K562 (cell line): ENCODE measurements at regions not wholly inside any gene's neighbourhood (a gene's known extent, or its start where the extent isn't known, plus 50 kb on each side); places are given as distances from the start of the nearest gene placed in this dataset.

Experiments used
- BRF1 ChIP-seq: IDR thresholded peaks from 3 replicates; pipeline ENCODE4 v1.6.1; 2011; ENCODE audit warnings: borderline replicate concordance, mild to moderate bottlenecking; ENCODE audit not compliant: insufficient read length; ENCODE audit errors: extremely low read depth
- CLOCK ChIP-seq: fragments of 250-450 bp; sonication (Bioruptor Pico); IDR thresholded peaks from 2 replicates; pipeline ENCODE4 v1.4.0; 2020; ENCODE audit warnings: mild to moderate bottlenecking, moderate library complexity, borderline replicate concordance
- ETV5 ChIP-seq: sonication (generic); formaldehyde crosslinking; IDR thresholded peaks from 2 replicates; pipeline ENCODE4 v1.4.0; 2020; ENCODE audit warnings: low read depth, mild to moderate bottlenecking, missing genetic modification reagents
- GTF2E2 ChIP-seq: fragments of 200-800 bp; sonication (Bioruptor generic); IDR thresholded peaks from 2 replicates; pipeline ENCODE4 v1.6.1; 2016; ENCODE audit warnings: missing genetic modification characterization, missing compliant biosample characterization
- HOXB6 ChIP-seq: fragments of 250-450 bp; sonication (Bioruptor Pico); IDR thresholded peaks from 2 replicates; pipeline ENCODE4 v1.5.1; 2022; ENCODE audit warnings: mild to moderate bottlenecking, borderline replicate concordance
- ID3 ChIP-seq, 2 experiments: fragments of 250-450 bp in 1 of 2; fragments of 450-650 bp in 1 of 2; sonication (Bioruptor Pico) in 1 of 2; IDR thresholded peaks; 2 replicates each; pipeline versions ENCODE4 v1.6.1 to v1.8.0; 2016 to 2021; ENCODE audit warnings: mild to moderate bottlenecking in 2 of 2, moderate library complexity in 2 of 2, missing compliant biosample characterization in 1 of 2, missing genetic modification characterization in 1 of 2
- NCOA1 ChIP-seq: fragments of 450-650 bp; IDR thresholded peaks from 2 replicates; pipeline ENCODE4 v1.6.1; 2016; ENCODE audit warnings: low read depth
- ZNF232 ChIP-seq: sonication (generic); formaldehyde crosslinking; IDR thresholded peaks from 2 replicates; pipeline ENCODE4 v1.8.0; 2022; ENCODE audit warnings: mild to moderate bottlenecking, missing genetic modification reagents
- ZNF311 ChIP-seq: fragments of 250-450 bp; sonication (Bioruptor Pico); IDR thresholded peaks from 2 replicates; pipeline ENCODE4 v1.4.0; 2020; ENCODE audit warnings: mild to moderate bottlenecking, moderate library complexity
- ZZZ3 ChIP-seq: fragments of 450-650 bp; IDR thresholded peaks from 2 replicates; pipeline ENCODE4 v1.6.1; 2016; ENCODE audit warnings: antibody characterized with exemption, mild to moderate bottlenecking, moderate library complexity
- TF ChIP-seq, protein P1 (sequence below): sonication (generic); formaldehyde crosslinking; IDR thresholded peaks from 2 replicates; pipeline ENCODE4 v1.8.0; 2022; ENCODE audit warnings: mild to moderate bottlenecking, missing genetic modification reagents

- TF ChIP-seq, protein P1, sequence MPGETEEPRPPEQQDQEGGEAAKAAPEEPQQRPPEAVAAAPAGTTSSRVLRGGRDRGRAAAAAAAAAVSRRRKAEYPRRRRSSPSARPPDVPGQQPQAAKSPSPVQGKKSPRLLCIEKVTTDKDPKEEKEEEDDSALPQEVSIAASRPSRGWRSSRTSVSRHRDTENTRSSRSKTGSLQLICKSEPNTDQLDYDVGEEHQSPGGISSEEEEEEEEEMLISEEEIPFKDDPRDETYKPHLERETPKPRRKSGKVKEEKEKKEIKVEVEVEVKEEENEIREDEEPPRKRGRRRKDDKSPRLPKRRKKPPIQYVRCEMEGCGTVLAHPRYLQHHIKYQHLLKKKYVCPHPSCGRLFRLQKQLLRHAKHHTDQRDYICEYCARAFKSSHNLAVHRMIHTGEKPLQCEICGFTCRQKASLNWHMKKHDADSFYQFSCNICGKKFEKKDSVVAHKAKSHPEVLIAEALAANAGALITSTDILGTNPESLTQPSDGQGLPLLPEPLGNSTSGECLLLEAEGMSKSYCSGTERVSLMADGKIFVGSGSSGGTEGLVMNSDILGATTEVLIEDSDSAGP (CRISPR knock-in tag): no peak
- TF ChIP-seq ZZZ3 (no peak), ZNF311 (CRISPR knock-in tag) (no peak), ETV5 (no peak), ZNF232 (no peak), HOXB6 (CRISPR knock-in tag) (no peak), NCOA1 (no peak), GTF2E2 (tag) (no peak), BRF1 (no peak), CLOCK (CRISPR knock-in tag) (no peak), ID3 (CRISPR knock-in tag; IDR thresholded peaks at IDR 0.05) (no peak), ID3 (tag; IDR thresholded peaks at IDR 0.05) (no peak)
Observed at GRCh38 chr6:80623066-80623815, 516.8 kb downstream of the BCKDHB start (continued).
